ENCODE measurements at regions not wholly inside any gene's neighbourhood (a gene's known extent, or its start where the extent isn't known, plus 50 kb on each side); places are given as distances from the start of the nearest gene placed in this dataset.
"Not testable (repeated sequence)": the region's sequence is repeated elsewhere in the genome, so short reads cannot be mapped to it uniquely, and the experiment has no call there.

DNA sequence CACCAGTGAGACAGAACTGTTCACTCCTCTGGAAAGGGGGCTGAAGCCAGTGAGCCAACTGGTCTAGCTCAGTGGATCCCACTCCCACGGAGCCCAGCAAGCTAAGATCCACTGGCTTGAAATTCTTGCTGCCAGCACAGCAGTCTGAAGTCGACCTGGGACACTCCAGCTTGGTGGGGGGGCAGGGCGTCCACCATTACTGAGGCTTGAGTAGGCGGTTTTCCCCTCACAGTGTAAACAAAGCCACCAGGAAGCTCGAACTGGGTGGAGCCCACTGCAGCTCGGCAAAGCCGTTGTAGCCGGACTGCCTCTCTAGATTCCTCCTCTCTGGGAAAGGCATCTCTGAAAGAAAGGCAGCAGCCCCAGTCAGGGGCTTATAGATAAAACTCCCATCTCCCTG lies 52.3 kb upstream of the BBX start:
- WGBS, 2 experiments (ENCODE audit: extremely low coverage in 1 of 2, insufficient coverage in 1 of 2, insufficient read length in 1 of 2, insufficient replicate concordance in 2 of 2, low coverage in 1 of 2, low lambda C conversion rate in 2 of 2, missing lambda C conversion rate in 1 of 2) = 87% methylated on average over 8 of the region's 8 CpGs; no CpG with 5 or more reads in 1 of the 2 experiments

More for the DNA sequence above, 52.3 kb upstream of the BBX start:
- H3K4me3 ChIP-seq (ENCODE audit: extremely low read depth in 1 of 4, insufficient read depth in 2 of 4, low read depth in 3 of 4, low read length in 4 of 4); H2BK15ac ChIP-seq (ENCODE audit: low read length); H3K4me1 ChIP-seq (replicated peaks in 1 of 4; ENCODE audit: control insufficient read depth in 3 of 4, insufficient read depth in 4 of 4, low read length in 3 of 4); H3K79me2 ChIP-seq (ENCODE audit: control insufficient read depth in 1 of 2, insufficient read depth in 2 of 2, low read length in 2 of 2); H2AFZ ChIP-seq (ENCODE audit: low read length); H3K4ac ChIP-seq (replicated peaks; ENCODE audit: insufficient read length, low read depth, low read length); H4K5ac ChIP-seq (ENCODE audit: insufficient read length, low read depth, low read length); H4K91ac ChIP-seq (replicated peaks; ENCODE audit: insufficient read length, low read length); H3K4me2 ChIP-seq (ENCODE audit: insufficient read depth in 1 of 2, low read depth in 2 of 2, low read length in 2 of 2); H3K56ac ChIP-seq (replicated peaks; ENCODE audit: insufficient read length, low read depth, low read length); H4K8ac ChIP-seq (ENCODE audit: extremely low read depth, insufficient read depth, low read length); H2AK5ac ChIP-seq (ENCODE audit: low read depth, low read length); DNase-seq (ENCODE audit: low read depth in 1 of 2, low spot score in 2 of 2); H3K14ac ChIP-seq (ENCODE audit: insufficient read length); H3K79me1 ChIP-seq (ENCODE audit: low read depth, low read length); H3K23me2 ChIP-seq (ENCODE audit: low read depth, low read length); POLR2A ChIA-PET (ENCODE audit: partially characterized antibody); H3K27ac ChIP-seq (ENCODE audit: low read depth, low read length); H3K18ac ChIP-seq (ENCODE audit: extremely low read depth, low read length); H3K9ac ChIP-seq (replicated peaks in 1 of 4; ENCODE audit: extremely low read depth in 1 of 4, low read depth in 3 of 4, low read length in 3 of 4); H3K9me3 ChIP-seq (ENCODE audit: insufficient read depth in 2 of 2, low read depth in 1 of 2, low read length in 1 of 2); H3K27me3 ChIP-seq (replicated peaks in 1 of 4; ENCODE audit: control insufficient read depth in 3 of 4, extremely low read depth in 1 of 4, insufficient read depth in 3 of 4, low read length in 3 of 4); H2BK12ac ChIP-seq (ENCODE audit: low read depth, low read length); H2BK5ac ChIP-seq (ENCODE audit: low read depth, low read length); H2BK20ac ChIP-seq (ENCODE audit: low read length); H4K20me1 ChIP-seq (replicated peaks in 1 of 2; ENCODE audit: control insufficient read depth in 1 of 2, insufficient read depth in 2 of 2, low read length in 2 of 2); FAIRE-seq; H2BK120ac ChIP-seq (replicated peaks; ENCODE audit: low read depth, low read length); H3K36me3 ChIP-seq (ENCODE audit: control insufficient read depth in 2 of 4, insufficient read depth in 4 of 4, low read length in 3 of 4); H3K23ac ChIP-seq (ENCODE audit: insufficient read length): not testable (repeated sequence)
- CTCF ChIA-PET (ENCODE audit: partially characterized antibody) = interaction anchor here (1.0 to 1.1 kb wide), 2 partner anchors 10 to 186 kb away, joined by 3 read pairs; no protein-coding TSS in a partner anchor

Measured in H1 (cell line).